A549 (cell line): ENCODE measurements at regions not wholly inside any gene's neighbourhood (a gene's known extent, or its start where the extent isn't known, plus 50 kb on each side); places are given as distances from the start of the nearest gene placed in this dataset.

Experiments
- CBX8 ChIP-seq: fragments of 200-600 bp; sonication (generic); IDR thresholded peaks from 2 replicates; pipeline ENCODE4 v1.6.1; 2016
- CHD4 ChIP-seq: fragments of 200-600 bp; sonication (generic); IDR thresholded peaks from 2 replicates; pipeline ENCODE4 v1.6.1; 2016; ENCODE audit warnings: antibody characterized with exemption, mild to moderate bottlenecking, borderline replicate concordance
- CTCF ChIP-seq: fragments of >200 bp; sonication (Bioruptor Twin); formaldehyde crosslinking; IDR thresholded peaks from 3 replicates; pipeline ENCODE4 v1.5.1; 2016
- E2F6 ChIP-seq: IDR thresholded peaks from 2 replicates; pipeline ENCODE4 v1.6.1; 2012; ENCODE audit warnings: low read depth, borderline replicate concordance
- HDAC2 ChIP-seq: fragments of 200-600 bp; sonication (generic); IDR thresholded peaks from 2 replicates; pipeline ENCODE4 v1.6.1; 2016
- PBX3 ChIP-seq: IDR thresholded peaks from 2 replicates; pipeline ENCODE4 v1.6.1; 2012
- POLR2A ChIP-seq: IDR thresholded peaks from 2 replicates; pipeline ENCODE4 v1.6.1; 2012; ENCODE audit warnings: mild to moderate bottlenecking, low read length
- RFX5 ChIP-seq: fragments of 450-650 bp; IDR thresholded peaks from 2 replicates; pipeline ENCODE4 v1.7.1; 2014; ENCODE audit warnings: antibody characterized with exemption, mild to moderate bottlenecking, moderate library complexity
- SMC3 ChIP-seq: fragments of >200 bp; sonication (Bioruptor Twin); formaldehyde crosslinking; IDR thresholded peaks from 3 replicates; pipeline ENCODE4 v1.6.1; 2018; ENCODE audit warnings: inconsistent platforms
- TF ChIP-seq, protein P1 (sequence below): fragments of 450-650 bp; IDR thresholded peaks from 2 replicates; pipeline ENCODE4 v1.6.1; 2014; ENCODE audit warnings: antibody characterized with exemption
- TF ChIP-seq, protein P2 (sequence below): fragments of 150-350 bp; IDR thresholded peaks from 2 replicates; pipeline ENCODE4 v1.6.1; 2014; ENCODE audit warnings: low read depth, mild to moderate bottlenecking, low read length
- TF ChIP-seq, protein P3 (sequence below): IDR thresholded peaks from 2 replicates; pipeline ENCODE4 v1.6.1; 2012

DNA sequence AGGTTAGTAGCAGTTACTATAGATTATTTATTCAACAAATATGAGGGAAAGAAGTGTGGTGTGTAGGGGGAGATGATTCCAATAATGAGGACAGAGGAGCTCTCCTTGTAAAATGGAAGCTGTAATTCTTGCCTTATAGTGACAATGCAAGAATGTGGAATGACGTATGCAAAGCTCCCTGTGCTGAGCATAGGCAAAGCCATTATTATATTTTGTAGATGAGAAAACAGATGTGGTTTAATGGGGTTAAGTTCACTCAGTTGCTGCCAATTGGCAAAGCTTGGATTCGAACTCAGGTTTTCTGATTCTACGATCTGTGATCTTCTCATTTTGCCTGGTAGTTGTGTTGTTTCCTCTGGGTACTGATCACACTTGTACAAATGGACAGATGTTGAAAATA, 153.3 kb downstream of the LSMEM1 start:
- TF ChIP-seq CHD4 (no peak), CTCF (no peak), HDAC2 (no peak), RFX5 (no peak), CBX8 (no peak), E2F6 (no peak), PBX3 (no peak), SMC3 (no peak), POLR2A (no peak)
- TF ChIP-seq, protein P1, sequence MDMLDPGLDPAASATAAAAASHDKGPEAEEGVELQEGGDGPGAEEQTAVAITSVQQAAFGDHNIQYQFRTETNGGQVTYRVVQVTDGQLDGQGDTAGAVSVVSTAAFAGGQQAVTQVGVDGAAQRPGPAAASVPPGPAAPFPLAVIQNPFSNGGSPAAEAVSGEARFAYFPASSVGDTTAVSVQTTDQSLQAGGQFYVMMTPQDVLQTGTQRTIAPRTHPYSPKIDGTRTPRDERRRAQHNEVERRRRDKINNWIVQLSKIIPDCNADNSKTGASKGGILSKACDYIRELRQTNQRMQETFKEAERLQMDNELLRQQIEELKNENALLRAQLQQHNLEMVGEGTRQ = no peak
- TF ChIP-seq, protein P2, sequence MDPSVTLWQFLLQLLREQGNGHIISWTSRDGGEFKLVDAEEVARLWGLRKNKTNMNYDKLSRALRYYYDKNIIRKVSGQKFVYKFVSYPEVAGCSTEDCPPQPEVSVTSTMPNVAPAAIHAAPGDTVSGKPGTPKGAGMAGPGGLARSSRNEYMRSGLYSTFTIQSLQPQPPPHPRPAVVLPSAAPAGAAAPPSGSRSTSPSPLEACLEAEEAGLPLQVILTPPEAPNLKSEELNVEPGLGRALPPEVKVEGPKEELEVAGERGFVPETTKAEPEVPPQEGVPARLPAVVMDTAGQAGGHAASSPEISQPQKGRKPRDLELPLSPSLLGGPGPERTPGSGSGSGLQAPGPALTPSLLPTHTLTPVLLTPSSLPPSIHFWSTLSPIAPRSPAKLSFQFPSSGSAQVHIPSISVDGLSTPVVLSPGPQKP = no peak
- TF ChIP-seq, protein P3, sequence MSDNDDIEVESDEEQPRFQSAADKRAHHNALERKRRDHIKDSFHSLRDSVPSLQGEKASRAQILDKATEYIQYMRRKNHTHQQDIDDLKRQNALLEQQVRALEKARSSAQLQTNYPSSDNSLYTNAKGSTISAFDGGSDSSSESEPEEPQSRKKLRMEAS = no peak
